OCI-LY1 (cell line): ENCODE measurements at regions not wholly inside any gene's neighbourhood (a gene's known extent, or its start where the extent isn't known, plus 50 kb on each side); places are given as distances from the start of the nearest gene placed in this dataset.
"Not testable (repeated sequence)": the region's sequence is repeated elsewhere in the genome, so short reads cannot be mapped to it uniquely, and the experiment has no call there.

Source experiments
- H2AFZ ChIP-seq: fragments of 200-600 bp; sonication (generic), shearing (Covaris generic); 2 replicates; pipeline ENCODE4 v1.6.0; 2014; ENCODE audit warnings: antibody characterized with exemption, mild to moderate bottlenecking, low read length
- H3F3A ChIP-seq: fragments of 200-600 bp; sonication (generic), shearing (Covaris generic); 2 replicates; pipeline ENCODE4 v1.6.0; 2014; ENCODE audit warnings: mild to moderate bottlenecking, antibody characterized with exemption, low read length, moderate library complexity; ENCODE audit not compliant: insufficient read depth
- H3K27ac ChIP-seq: fragments of 200-600 bp; sonication (generic); 2 replicates; pipeline ENCODE4 v1.5.1; 2014; ENCODE audit warnings: low read length, mixed run types, mild to moderate bottlenecking, low read depth; ENCODE audit not compliant: poor library complexity, severe bottlenecking
- H3K27me3 ChIP-seq: fragments of 200-600 bp; sonication (generic); 2 replicates; pipeline ENCODE4 v1.6.0; 2014; ENCODE audit warnings: antibody characterized with exemption, mild to moderate bottlenecking, low read length, moderate library complexity; ENCODE audit not compliant: insufficient read depth
- H3K36me3 ChIP-seq: fragments of 200-600 bp; sonication (generic); 2 replicates; pipeline ENCODE4 v1.6.1; 2014; ENCODE audit warnings: mild to moderate bottlenecking, antibody characterized with exemption, low read length, moderate library complexity, mixed read lengths; ENCODE audit not compliant: insufficient read depth
- H3K4me1 ChIP-seq: fragments of 200-600 bp; sonication (generic); 2 replicates; pipeline ENCODE4 v1.5.1; 2014; ENCODE audit warnings: mild to moderate bottlenecking, low read length, moderate library complexity; ENCODE audit not compliant: insufficient read depth, severe bottlenecking
- H3K4me2 ChIP-seq: fragments of 200-600 bp; sonication (generic), shearing (Covaris generic); 2 replicates; pipeline ENCODE4 v1.6.1; 2014; ENCODE audit warnings: low read length
- H3K4me3 ChIP-seq: fragments of 200-600 bp; sonication (generic); 2 replicates; pipeline ENCODE4 v1.5.1; 2014; ENCODE audit warnings: low read length, low read depth, mild to moderate bottlenecking, mixed read lengths; ENCODE audit not compliant: poor library complexity, severe bottlenecking
- H3K79me2 ChIP-seq: fragments of 200-600 bp; shearing (Covaris generic); 2 replicates; pipeline ENCODE4 v1.6.1; 2016; ENCODE audit warnings: mixed run types, low read length, mixed read lengths; ENCODE audit not compliant: insufficient read depth
- H3K9ac ChIP-seq: fragments of 200-600 bp; sonication (generic), shearing (Covaris generic); 2 replicates; pipeline ENCODE4 v1.6.1; 2014; ENCODE audit warnings: mild to moderate bottlenecking, low read length, mixed read lengths
- H3K9me2 ChIP-seq: fragments of 200-600 bp; sonication (generic), shearing (Covaris generic); 2 replicates; pipeline ENCODE4 v1.6.1; 2014; ENCODE audit warnings: low read depth, mild to moderate bottlenecking, low read length, mixed read lengths
- H3K9me3 ChIP-seq: fragments of 200-600 bp; shearing (Covaris generic); 2 replicates; pipeline ENCODE4 v1.6.1; 2014; ENCODE audit warnings: low read length, mixed read lengths
- H4K20me1 ChIP-seq: fragments of 200-600 bp; sonication (generic), shearing (Covaris generic); 2 replicates; pipeline ENCODE4 v1.6.0; 2016; ENCODE audit warnings: mild to moderate bottlenecking, low read length; ENCODE audit not compliant: insufficient read depth
- CTCF ChIP-seq: fragments of 200-600 bp; sonication (generic), shearing (Covaris generic); IDR thresholded peaks from 2 replicates; pipeline ENCODE4 v1.5.1; 2017; ENCODE audit warnings: mild to moderate bottlenecking, antibody characterized with exemption, low read length, moderate library complexity, mixed read lengths
- EZH2 ChIP-seq: fragments of 200-600 bp; sonication (generic), shearing (Covaris generic); IDR thresholded peaks from 2 replicates; pipeline ENCODE4 v1.8.0; 2017; ENCODE audit warnings: borderline replicate concordance, mixed run types, mild to moderate bottlenecking, antibody characterized with exemption, low read length, moderate library complexity, mixed read lengths

- no peak overlapping the region for H3K9ac ChIP-seq
- H4K20me1 ChIP-seq = no peaks in the 10 kb centered on the region
- no peaks in the 10 kb centered on the region for H3K36me3 ChIP-seq
- no peak overlapping the region for H3K4me2 ChIP-seq
- H3K27ac ChIP-seq = no peak overlapping the region
- no peaks in the 10 kb centered on the region for H3K9me2 ChIP-seq
- no peak overlapping the region for H3K4me3 ChIP-seq
- H3K9me3 ChIP-seq = no peaks in the 10 kb centered on the region
- peaks cover 11% of the 10 kb centered on the region for H3K4me1 ChIP-seq
- H2AFZ ChIP-seq = no peak overlapping the region
- TF ChIP-seq EZH2 (no peak), CTCF (no peak)
- H3F3A ChIP-seq = no peaks in the 10 kb centered on the region
- no peaks in the 10 kb centered on the region for H3K27me3 ChIP-seq
- H3K79me2 ChIP-seq = no peaks in the 10 kb centered on the region
Measured at GRCh38 chr2:187906021-187906420, 351.8 kb upstream of the TFPI start.

DNA sequence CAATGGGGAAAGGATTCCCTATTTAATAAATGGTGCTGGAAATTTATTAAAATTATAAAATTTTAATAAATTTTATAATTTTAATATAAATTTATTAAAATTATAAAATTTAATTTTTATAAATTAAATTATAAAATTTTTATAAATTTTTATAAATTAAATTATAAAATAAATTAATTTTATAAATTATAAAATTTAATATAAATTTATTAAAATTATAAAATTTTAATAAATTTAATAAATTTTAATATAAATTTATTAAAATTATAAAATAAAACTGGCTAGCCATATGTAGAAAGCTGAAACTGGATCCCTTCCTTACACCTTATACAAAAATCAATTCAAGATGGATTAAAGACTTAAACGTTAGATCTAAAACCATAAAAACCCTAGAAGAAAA, 356.7 kb upstream of the TFPI start:
- H3K4me3 ChIP-seq, H3K9me2 ChIP-seq, H3K36me3 ChIP-seq, H2AFZ ChIP-seq, H3K4me1 ChIP-seq, H4K20me1 ChIP-seq, H3K9ac ChIP-seq, H3K27ac ChIP-seq, H3K27me3 ChIP-seq, H3K79me2 ChIP-seq, H3F3A ChIP-seq, H3K4me2 ChIP-seq, H3K9me3 ChIP-seq: not testable (repeated sequence)

- H3K4me2 ChIP-seq = no peak overlapping the region
- H3F3A ChIP-seq = no peaks in the 10 kb centered on the region
- no peaks in the 10 kb centered on the region for H3K36me3 ChIP-seq
- no peaks in the 10 kb centered on the region for H3K27me3 ChIP-seq
- TF ChIP-seq EZH2 (no peak), CTCF (no peak)
- H2AFZ ChIP-seq = no peak overlapping the region
- no peak overlapping the region for H3K27ac ChIP-seq
- H3K9me3 ChIP-seq = no peaks in the 10 kb centered on the region
- no peaks in the 10 kb centered on the region for H4K20me1 ChIP-seq
- no peaks in the 10 kb centered on the region for H3K4me1 ChIP-seq
- H3K4me3 ChIP-seq = no peak overlapping the region
- no peaks in the 10 kb centered on the region for H3K79me2 ChIP-seq
- H3K9ac ChIP-seq = no peak overlapping the region
- H3K9me2 ChIP-seq = no peaks in the 10 kb centered on the region
Measured at GRCh38 chr2:187912950-187913349, 358.7 kb upstream of the TFPI start.

DNA sequence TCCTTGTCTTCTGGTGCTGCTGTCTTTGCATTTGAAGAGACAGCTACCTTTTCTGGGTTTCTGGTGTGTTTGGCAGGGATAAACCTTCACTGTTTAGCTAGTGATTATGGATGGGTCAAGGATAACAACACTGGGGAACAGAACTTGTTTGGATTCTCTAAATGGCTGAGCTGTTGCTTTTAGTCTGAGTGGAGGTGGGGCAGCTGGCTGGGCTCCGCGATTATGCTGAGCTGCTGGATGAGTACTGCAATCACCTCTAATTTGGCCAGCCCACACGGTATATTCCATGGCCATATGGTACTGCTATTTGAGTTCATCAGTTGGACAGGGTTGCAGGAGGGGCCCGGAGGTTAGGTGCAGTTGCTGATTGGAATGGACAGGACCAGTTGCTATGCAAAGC, 361.6 kb upstream of the TFPI start:
- Histone ChIP-seq H3K79me2 (no peaks in the 10 kb centered on the region), H3K9me3 (no peaks in the 10 kb centered on the region), H3F3A (no peaks in the 10 kb centered on the region), H2AFZ (no peak overlapping the region), H3K4me1 (no peaks in the 10 kb centered on the region), H3K9me2 (no peaks in the 10 kb centered on the region), H4K20me1 (no peaks in the 10 kb centered on the region), H3K4me3 (no peak overlapping the region), H3K4me2 (no peak overlapping the region), H3K27me3 (no peaks in the 10 kb centered on the region), H3K27ac (no peak overlapping the region), H3K36me3 (no peaks in the 10 kb centered on the region), H3K9ac (no peak overlapping the region)
- TF ChIP-seq CTCF (no peak), EZH2 (no peak)
